NOMO-1 (cell line): ENCODE measurements at regions not wholly inside any gene's neighbourhood (a gene's known extent, or its start where the extent isn't known, plus 50 kb on each side); places are given as distances from the start of the nearest gene placed in this dataset.
"Not testable (repeated sequence)": the region's sequence is repeated elsewhere in the genome, so short reads cannot be mapped to it uniquely, and the experiment has no call there.

Source experiments
- DNase-seq, 2 experiments: peaks; one replicate each; lab custom pipeline; 2025; ENCODE audit not compliant: unreplicated experiment in 2 of 2; lab: John Stamatoyannopoulos, UW

DNA sequence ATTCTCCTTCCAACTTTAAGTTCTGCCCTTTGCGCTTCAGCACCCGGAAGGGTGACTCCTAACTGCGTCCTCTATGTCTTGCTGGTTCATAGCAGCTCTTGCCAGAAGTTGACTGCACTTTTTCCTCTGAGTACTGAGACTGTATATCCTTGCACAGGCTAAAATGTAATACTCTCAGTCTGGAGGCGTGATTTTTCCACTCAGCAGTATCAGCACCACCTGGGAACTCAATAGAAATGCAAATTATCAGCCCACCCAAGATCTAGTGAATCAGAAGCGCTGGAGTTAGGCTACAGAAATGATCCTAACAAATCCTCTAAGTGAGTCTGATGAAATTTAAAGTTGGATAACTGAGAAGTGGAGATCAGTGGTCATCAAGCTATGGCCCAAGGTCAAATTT, 1611.9 kb upstream of the SLC10A2 start:
- DNase-seq, result no peak

DNA sequence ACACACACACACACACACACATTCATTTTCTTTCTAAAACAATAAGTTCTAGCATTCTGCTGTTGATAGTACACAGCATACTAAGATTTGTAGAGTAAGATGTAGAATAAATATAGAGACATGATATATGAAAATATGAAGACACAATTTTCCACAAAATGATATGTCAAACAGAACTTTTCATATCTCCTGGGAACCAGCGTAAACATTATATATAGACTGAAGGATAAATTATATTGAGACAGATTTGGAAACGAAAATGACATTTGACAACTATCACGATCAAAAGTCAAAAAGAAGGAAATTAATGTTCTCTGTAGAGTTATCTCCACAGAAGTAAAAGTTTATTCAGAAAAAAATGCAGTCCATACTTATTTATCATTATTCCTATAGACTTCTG, 1605.7 kb upstream of the SLC10A2 start:
- no peak for DNase-seq

DNA sequence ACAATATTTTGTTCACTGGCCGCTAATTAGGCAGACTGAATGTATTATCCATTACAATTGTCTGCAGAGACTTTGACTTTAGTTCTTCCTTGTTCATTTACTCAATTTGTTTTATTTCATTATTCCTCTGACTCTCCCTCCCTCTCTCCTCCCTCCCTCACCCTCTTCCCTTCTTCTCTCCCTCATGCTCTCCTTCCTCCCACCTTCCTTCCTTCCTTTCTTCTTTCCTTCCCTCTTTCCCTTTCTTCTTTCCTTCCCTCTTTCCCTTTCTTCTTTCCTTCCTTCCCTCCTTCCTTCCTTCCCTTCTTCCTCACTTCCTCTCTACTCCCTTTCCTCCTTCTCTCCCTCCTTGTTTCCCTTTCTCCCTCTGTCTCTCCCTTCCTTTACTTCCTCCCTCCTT, 1591.0 kb upstream of the SLC10A2 start:
- DNase-seq, result no peak

DNA sequence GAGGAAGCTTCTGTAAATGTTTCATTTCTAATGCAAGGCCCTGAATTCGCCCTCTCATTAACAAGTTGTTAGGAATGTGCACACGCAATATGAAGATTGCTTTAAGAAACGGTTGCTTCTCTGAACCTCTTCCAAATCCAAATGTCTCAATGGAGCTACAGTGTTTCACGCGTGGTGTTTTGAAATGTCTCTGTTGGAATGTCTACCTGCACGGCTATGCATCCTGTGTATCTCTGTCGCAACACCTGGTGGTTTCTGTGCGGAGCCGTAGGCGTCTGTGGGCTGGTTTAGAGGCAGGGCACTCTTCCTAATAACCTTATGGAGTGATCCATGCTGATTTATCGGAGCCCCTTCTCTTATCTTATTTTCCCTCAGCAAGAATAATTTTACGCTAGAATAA, 1584.2 kb upstream of the SLC10A2 start:
- no peak for DNase-seq

DNA sequence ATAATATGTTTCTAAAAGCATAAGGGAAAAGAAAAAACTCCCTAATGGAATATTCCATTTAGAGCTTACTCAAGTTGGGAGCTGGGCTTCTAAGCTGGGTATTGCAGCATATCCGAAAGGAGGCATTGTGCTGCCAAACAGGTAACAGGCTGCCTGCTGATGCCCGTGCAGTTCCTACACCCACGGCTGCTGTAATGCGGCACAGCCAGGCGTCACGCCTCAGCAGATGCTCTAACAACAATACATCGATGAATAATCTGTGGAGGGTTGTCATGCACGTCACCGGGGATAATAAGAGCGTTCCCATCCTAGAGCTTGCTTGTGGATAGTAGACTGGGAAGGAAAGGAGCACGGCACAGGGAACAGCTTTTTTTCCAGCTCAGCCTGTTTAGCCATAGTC, 1582.1 kb upstream of the SLC10A2 start:
- no peak for DNase-seq

DNA sequence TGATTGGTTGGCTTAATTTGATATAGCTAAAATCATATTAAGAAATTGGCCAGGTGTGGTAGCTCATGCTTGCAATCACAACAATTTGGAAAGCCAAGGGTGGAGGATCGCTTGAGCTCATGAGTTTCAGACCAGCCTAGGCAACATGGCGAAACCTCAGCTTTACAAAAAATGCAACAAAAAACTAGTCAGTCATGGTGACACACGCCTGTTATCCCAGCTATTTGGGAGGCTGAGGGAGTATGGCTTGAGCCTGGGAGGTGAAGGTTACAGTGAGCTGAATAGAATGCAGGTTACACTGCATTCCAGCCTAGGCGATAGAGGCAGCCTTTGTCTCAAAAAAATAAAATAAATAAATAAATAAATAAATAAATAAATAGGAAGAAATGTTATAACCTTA, 1579.6 kb upstream of the SLC10A2 start:
- no peak for DNase-seq

DNA sequence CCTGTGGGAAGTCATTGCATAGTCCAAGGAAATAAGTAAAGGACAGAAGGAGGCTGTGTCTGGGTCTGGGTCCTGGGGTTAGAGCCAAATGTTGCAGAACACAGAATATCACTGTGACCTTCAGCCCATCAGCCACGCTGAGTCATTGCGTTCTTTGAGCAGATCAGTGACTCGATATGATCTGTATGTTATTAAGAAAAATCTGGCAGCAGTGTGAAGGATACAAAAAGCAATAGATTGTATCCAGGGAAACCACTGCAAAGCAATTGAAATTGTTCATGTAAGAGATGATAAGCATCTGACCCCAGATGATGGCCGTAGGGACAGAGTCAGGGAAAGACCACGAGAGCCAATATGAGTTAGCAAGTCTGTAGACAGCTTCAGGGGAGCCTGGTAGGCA, 1575.1 kb upstream of the SLC10A2 start:
- DNase-seq, result no peak

DNA sequence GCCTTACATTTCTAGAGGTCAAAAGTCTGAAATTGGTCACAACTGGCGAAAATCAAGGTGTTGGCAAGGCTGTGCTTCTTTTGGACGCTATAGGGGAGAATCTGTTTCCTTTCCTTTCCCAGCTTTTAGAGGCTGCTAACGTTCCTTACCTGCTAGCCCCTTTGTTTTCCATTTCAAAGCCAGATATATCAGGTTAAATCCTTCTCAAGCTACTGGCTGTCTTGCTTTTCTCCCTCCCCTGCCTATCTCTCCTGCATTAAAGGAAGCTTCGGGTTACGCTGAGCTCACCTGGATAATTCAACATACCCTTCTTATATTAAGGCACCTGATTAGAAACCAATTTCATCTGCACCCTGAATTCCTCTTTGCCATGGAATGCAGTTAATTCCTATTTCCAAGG, 1569.7 kb upstream of the SLC10A2 start:
- no peak for DNase-seq

DNA sequence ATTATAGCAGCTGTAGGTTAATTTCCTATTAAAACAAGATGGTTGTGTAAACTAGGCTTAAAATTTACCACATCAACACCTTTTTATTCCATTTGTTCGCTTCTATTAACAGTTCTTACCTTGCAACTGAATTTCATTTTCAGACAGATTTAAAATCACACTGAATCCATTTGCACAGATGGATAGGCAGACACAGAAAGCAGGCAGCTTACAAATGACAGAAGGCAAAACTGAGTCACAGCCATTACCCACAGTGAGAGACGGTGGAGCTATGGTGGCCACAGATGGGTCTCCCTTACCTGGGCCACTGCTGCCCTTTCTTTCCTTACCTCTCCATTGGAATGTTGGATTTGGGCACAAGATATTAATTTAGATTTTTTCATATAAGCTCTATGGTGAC, 1567.8 kb upstream of the SLC10A2 start:
- DNase-seq, result no peak

DNA sequence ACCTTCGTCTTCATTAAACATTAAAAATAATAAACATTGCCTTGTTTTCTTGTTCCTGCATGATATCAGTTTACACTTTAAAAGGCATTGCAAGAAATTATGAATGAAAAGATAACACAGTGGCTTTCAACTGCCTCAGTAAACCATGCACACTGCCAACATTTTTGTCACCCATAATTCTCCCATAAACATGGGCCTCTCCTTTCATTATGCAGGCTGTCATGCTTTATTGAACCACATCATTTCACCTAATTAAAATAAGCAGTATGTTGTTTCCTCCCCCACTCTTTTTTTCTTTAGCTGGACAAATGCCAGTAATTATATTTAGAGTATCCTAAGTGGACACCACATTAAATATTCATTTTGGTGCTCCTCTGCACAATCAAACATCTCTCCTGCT, 1566.5 kb upstream of the SLC10A2 start:
- no peak for DNase-seq

DNA sequence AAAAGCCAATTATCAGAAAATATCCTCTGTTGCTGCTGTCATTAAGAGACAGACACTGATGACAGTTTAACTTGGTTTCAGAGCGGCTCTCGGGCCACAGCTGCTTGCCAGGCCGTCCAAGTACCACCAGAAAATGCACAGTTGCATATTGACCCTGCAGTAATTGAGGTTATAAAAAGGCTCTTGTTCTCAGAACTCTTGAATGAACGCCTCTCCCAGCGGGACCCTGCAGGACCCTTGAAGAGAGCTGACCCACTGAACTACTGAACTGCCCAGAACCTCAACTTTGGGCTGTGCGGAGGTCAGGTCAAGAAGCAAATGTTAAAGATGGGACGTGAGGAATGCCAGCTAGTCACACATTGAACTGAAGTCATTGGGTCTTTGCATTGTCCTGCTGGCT, 1559.0 kb upstream of the SLC10A2 start:
- DNase-seq, result no peak

DNA sequence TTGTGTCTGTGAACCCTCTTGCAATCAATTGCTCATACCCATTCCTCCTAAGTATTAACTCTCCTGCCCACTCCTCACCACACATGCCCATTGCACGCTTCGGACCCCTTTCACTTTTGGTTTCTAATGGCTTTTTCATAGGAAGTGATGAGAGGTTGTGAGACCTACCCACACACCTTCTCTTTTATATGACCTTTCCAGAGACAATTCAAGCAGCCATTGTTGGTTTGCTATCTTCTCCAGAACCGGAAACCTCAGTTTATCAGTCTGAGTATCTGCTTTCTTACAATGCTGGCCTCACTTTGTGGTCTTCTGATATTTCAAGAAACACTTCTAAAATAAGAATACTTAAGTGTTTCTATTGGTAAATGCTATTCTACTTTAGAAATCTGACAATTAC, 1550.8 kb upstream of the SLC10A2 start:
- no peak for DNase-seq

DNA sequence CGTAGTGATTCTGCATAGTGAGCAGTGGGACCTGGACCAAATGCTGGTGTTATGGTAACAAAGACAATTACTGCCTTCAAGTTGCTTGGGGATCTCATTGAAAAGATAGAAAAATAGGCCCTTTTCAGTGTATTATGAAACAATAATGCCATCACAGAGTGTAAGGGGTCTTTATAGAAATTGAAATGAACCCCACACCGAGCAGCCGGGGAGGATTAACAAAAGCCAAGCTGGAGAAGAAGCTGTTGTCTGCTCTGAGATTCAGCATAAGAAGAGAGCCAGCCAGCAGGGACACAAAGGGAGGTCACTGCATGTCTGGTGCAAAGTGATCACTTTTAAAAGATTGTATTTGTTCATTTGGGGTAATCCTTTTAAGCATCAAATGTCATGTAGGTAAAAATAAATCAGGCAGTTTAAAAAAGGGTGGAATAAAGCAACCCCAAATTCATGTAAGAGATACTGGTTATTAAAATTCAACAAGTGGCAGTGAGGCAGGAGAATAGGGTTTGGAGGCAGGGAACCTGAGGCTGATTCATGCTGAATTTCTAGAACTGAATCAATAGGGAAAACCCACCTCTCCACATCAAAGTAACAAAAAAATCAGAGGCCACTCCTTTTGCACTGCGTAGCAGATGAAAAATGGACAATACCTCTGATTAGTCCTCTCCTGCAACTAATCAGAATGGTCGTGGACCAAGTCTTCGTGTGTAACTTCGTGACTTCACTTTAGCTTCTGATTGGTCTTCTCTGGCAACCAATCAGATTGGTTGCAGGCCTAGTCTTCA, 1548.3 kb upstream of the SLC10A2 start:
- DNase-seq, result no peak

DNA sequence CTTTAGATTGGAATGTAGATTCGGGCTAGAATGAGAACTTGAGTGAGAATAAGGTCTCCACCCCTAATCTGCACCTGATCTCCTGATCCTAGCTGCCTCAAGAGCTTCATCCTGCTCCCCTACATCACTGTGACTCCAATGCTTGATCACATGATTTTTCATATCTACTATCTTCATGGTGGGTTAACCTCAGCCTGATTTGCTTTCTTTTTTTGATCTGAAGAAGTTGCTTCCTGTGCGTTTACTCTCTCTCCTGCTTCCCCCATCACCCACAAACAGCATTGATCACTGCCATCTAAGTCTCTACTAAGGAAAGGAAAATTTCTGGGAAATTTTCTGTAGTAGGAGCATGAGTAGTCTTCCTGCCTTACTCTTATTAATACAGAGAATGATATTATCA, 1542.1 kb upstream of the SLC10A2 start:
- DNase-seq, result no peak

DNA sequence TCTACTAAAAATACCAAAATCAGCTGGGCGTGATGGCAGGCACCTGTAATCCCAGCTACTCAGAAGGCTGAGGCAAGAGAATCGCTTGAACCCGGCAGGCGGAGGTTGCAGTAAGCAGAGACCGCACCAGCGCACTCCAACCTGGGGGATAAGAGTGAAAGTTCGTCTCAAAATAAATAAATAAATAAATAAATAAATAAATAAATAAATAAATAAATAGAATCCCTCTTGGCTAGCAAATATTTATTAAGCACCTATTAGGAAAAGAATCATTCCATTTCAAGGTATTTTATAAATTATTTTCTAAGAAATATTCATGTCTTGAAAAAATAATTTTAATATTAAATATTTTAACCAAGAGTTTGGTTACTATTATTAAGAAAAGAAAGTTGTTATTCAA, 1539.2 kb upstream of the SLC10A2 start:
- DNase-seq, result not testable (repeated sequence)

DNA sequence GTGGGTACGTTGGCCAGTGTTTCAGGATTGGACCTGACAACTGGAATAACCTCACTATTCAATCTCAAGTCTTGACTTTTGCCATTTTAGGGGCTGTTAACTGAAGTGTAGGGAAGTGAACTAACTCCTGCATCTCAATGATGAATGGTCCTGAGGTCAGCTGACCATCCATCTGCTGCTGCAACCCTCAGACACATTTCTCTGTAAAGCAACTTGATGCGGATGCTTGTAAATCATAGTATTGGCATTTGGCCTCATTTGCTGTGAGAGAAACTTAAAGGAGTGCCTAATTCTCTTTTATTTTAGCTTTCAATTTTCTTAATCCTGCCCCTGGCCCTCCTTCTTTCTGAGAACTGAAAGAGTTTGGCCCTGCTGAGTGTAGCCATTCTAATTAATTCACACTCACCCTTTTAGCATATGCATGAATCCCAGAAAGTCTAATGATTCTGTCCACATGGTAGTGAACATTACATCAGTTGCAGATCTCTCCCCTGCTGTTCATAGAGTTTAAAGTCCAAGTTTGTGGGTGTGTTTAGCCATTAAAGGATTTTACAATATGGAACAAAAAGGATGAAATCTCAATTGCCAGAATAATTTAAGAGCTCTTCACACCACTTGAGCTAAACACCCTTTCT, 1531.4 kb upstream of the SLC10A2 start:
- no peak for DNase-seq

DNA sequence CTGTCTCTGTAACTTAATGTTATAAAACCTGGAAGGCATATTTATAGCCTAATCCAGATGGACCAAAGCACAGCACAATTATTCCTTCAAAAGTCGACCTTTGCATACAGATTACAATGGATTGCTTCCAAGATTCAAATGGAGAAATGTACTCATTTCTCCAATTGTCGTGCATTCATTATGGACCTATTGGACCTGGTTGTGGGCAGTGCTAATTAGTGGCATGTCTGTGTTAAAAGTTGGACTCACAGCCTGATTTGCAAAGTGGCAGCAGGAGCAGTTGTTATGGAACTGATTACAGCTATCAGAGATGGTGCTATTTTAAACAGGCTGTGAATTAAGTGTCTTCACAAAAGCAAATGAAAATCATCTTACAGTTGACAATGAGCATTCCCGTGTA, 1529.3 kb upstream of the SLC10A2 start:
- no peak for DNase-seq

DNA sequence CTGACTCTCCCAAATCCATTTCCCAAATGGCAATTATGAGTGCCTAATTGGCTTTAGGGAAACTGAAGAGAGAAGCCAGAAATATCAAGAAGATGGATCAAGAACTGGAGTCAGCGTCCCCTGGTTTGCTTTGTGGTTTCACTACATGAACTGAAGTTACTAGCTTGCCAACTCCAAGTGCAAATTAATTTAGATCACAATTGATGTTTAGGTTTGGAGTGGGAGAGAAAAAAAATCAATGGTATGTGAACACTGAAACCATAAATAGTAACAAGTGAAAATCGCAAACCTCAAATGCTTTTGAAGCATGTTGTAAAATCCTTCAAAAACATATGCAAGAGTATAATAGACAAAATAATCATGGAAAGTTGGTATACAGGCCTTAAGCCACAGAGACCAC, 1528.6 kb upstream of the SLC10A2 start:
- DNase-seq, result no peak

DNA sequence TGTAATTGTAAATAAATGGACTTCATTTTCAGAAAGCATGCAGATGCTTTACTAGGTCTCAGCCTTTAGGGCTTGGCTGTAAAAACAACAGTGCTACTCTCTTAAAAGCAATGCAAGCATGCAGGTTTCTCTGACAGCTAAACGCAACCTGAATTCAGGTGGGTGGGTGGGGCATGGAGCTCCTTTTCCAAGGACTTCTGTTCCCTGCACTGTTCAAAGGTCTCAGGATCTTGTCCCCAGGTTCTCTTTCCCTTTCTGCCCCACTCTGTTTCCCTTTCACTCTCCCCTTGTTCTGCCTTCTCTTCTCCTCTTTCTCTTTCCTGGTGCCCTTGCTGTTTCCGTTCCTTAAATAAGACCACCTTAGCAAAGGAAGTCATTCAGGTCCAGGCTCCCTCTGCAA, 1527.5 kb upstream of the SLC10A2 start:
- no peak for DNase-seq

DNA sequence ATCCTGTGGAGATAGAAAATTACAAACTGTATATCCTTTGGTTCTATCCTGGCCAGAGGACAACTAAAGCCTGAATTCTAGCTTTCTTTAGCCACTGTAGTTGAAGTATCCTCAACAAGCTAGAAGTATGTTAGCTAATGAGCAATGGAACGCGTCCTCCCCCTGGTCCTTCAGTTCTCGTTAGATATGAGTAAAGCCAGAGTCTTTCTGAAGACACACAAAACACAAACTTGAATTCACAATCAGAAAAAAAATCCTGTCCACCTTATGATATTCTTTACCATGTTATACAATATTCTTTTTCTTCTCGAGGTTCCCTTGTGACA, 1527.0 kb upstream of the SLC10A2 start:
- no peak for DNase-seq

DNA sequence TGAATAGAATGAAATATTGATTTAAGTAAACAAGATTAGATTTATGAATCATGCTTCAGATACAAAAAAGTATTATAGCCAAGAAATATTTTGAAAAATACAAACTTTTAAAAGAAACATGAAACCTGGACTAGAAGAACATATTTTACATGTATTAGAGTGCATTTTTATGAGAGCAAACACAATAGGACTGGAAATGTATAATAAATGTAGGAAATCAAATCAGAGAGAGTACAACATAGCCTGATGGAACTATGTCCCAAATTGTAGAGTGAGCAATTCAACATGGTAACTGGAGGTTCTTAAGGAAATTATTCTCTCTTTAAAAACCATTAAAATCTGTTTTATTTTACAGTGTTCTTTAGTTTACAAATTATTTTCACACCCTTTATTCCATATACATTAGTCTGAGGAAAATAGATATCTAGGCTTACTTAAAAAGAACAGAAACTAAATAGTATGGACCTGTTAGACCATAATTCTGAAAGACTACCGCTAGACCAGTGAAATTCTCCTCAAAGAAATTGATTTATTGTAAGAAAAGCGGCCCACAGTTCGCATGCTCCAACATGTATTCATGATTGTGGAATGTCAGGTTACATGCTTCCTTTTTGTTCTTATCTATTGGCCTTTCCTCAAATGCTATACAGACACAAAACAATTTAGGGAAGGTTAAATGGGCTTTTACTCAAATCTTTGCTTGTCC, 1526.5 kb upstream of the SLC10A2 start:
- DNase-seq, result no peak

DNA sequence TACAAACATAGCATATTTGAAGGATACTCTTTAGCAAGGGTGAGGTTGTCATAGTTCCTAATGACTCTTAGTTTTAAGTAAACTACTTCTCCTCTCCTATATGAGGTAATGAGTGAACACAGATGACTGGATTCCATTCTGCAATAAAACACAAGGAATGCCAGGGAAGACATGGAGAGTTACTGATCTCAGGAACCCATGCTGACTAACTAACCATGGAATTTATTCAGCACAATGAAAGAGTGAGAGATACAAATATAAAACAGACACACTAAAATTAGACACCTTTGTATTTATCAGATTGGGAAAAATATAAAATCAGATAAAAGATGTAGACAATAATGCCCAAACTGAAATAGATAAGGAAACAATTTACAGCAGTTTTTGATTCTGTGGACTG, 1525.9 kb upstream of the SLC10A2 start:
- DNase-seq, result no peak
